ENCODE measurements at regions not wholly inside any gene's neighbourhood (a gene's known extent, or its start where the extent isn't known, plus 50 kb on each side); places are given as distances from the start of the nearest gene placed in this dataset.
A peak's percentile ranks its signal among the peaks of the same experiment; 100 is the strongest.

GRCh38 chr22:49306632-49307480 lies 520.8 kb downstream of the BRD1 start:
- DNase-seq, result no peak

DNA sequence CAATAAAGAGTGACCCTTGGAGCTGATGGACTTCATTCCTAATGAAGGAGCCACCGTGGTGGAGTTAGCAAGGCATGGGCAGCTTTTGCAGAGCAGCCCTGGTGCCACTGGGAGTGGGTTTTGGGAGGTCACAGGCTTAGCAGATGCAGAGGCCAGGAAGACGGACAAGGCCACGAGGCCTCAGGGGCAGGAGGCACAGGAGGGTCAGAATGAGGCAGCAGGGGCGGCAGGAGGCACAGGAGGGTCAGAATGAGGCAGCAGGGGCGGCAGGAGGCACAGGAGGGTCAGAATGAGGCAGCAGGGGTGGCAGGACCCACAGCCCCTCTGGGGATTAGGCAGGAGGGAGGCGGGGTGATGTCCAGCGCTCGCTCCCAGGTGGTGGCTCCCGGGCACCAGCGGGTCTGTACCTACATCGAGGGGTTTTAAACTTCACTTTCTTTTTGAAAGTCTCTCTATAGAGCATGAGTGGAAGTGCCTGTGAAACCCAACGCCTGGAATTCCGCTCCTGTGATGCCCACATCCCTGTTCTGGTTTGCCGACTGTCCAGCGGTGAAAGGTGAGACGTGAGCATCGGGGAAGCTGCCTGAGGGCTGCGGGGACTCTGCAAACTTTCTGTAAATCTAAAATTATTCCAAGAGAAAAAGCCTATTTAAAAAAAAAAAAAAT lies 521.6 kb downstream of the BRD1 start:
- no peak for DNase-seq

- peak; percentile 49 for DNase-seq
Observed at GRCh38 chr22:49305214-49305965, 522.3 kb downstream of the BRD1 start.

- no peak for DNase-seq
Observed at GRCh38 chr22:49303781-49304461, 523.8 kb downstream of the BRD1 start.

GRCh38 chr22:49303061-49303735 lies 524.5 kb downstream of the BRD1 start:
- DNase-seq, result no peak

- no peak for DNase-seq
Observed at GRCh38 chr22:49302530-49302929, 525.1 kb downstream of the BRD1 start.

DNA sequence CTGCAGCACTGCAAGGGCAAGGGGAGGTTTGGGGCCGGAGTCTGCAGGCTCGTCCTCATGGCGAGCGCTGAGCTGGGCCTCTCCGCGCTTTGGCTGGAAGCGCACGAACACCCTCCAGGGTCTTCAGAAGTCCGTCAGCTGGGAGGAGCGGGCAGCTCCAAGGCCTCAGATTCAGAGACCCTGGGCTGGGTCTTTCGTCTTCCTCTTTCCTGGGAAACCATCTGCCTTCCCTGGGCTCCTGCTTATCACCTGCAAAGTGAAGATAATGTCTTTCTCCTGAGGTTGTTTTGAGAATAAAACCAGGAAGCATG lies 525.6 kb downstream of the BRD1 start:
- no peak for DNase-seq

DNA sequence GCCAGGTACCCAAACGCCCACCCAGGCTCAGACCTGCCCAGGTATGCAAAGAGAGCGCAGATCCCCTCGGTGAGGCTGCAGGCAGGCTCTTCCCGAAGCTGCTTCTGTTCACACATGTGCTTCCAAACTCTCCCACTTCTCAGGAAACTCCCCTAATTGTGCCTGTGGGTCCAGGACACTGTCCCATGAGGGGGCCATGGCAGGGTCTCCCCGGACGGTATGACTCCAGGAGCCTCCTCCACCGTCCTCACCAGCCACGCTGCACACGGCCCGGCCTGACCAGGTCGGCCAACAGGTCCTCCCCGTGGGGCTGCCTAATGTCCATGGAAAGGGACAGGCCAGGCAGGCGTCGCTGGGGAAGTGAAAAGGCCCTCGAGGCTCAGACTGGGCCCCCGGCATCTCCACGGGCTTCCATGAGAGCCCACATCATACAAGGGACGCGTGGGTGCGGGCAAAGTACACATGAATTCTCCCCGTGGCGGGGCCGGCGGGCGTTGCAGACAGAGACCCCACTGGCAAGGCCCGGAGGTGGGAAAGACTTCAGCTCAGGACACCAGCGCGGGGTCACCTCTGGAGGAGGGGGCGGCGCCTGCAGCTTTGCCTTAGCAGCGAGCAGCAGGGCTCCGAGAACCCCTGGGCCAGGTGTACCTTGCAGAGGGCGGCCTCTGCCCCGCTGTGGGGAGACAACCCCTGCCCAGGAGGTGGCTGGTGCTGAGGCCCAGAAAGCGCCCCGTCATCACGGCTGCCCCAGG lies 526.1 kb downstream of the BRD1 start:
- no peak for DNase-seq

- DNase-seq, result no peak
Observed at GRCh38 chr22:49300951-49301397, 526.7 kb downstream of the BRD1 start.

DNA sequence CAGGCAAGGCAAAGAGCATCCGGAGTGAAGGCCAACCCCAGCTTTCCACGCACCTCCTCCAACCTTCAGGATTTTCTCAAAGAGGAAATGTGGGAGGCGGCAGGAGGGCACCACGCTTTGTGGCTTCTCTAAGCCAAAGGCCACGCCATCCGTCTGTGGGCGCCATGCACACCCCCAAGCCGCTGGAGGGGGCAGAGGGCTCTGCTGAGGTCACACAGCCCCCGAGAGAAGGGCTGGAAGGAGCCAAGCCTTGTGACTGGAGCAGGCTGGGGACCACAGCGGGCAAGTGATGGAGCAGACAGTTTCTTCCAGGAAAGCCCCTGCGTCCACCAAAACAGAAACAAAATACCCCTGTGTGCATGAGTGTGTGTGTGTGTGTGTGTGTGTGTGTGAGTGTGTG lies 527.4 kb downstream of the BRD1 start:
- no peak for DNase-seq

GRCh38 chr22:49299821-49300231 lies 527.8 kb downstream of the BRD1 start:
- no peak for DNase-seq

- no peak for DNase-seq
Observed at GRCh38 chr22:49298834-49299750, 528.6 kb downstream of the BRD1 start.

- no peak for DNase-seq
Observed at GRCh38 chr22:49297871-49298721, 529.6 kb downstream of the BRD1 start.

DNA sequence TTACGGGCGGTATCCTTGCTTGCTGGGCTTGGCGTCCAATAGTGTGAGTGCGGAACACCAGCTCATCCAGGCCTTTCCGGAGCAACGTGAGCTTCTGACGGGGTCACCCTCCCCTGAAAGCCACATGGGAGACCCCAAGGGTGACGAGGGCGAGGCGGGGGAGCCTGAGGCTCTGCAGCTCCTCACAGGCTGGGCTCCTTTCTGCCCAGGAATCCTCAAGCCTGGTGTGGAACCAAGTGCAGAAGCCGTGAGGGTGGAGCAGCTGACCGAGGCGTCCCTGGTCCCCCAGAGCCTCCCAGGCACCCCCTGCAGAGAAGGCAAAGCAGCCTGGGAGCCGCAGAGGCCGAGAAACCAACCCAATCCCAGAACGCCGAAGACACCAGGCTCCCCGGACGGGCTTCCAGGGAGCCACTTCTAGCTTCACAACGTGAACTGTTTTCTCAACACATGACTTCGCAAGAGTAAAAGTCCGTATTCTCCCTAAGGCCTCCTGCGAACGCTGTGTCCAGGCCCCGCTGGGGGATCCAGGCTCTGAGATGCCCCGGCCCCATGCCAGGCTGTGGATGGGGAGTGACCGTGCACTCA lies 530.3 kb downstream of the BRD1 start:
- no peak for DNase-seq

GRCh38 chr22:49296561-49296960 lies 531.1 kb downstream of the BRD1 start:
- DNase-seq, result no peak

DNA sequence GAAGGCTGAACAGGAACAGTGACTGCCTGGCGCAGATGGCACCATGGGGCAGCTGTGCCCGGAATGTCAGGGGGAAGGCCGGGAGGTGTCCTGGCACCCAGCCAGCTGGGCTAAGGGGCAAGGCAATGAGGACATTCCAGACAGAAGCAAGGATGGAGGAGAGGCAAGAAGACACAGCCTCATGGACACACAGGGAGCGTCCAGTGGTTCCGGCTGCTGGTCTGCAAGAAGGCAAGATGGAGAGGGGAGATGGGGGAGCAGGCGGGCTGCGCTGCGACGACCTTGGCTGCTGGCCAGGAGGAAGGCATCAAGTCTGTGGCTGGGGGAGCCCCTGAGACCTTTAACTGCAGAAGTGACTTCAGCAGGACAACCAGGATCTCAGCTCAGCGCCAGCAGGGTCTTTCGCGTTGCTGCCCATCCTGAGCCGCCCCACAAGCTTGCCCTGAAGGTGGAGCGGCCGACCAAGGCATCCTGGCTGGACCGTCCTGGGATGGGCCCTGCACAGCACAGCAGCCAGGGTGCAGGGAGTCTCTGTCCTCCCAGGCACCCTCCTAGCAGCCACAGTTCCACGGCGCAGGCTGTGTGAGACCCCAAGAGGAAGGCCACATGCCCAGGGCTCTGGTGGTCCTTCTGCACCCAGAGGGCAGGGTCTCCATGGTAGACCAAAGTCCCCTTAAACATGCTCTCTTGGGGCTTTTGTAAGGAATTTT lies 531.7 kb downstream of the BRD1 start:
- no peak for DNase-seq

GRCh38 chr22:49295465-49295743 lies 532.3 kb downstream of the BRD1 start:
- DNase-seq, result no peak

- no peak for DNase-seq
Observed at GRCh38 chr22:49294656-49295464, 532.8 kb downstream of the BRD1 start.
